ENCODE measurements at regions not wholly inside any gene's neighbourhood (a gene's known extent, or its start where the extent isn't known, plus 50 kb on each side); places are given as distances from the start of the nearest gene placed in this dataset.

DNA sequence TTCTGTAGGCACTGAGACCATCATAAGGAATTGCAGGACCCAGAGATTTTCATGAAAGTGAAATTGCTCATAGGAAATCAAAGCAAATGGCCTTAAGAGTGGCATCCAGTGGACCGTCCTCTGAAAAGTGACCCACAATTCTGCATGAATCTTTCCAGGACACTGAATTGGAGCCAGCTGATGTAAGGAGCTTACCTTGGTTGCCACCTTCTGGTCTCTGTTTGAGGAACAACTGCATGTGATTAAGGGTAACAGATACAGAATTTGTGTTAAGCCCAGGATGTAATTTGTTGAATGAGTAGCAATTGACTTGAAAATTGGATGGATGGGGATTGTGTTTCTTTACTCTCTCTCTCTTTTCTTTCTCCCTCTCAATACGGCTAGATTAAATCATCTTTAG, 49.9 kb upstream of the GAS1 start:
- 50% methylated on average over 2 of the region's 2 CpGs for WGBS
- H3K4me3 ChIP-seq = no peak overlapping the region
- H3K27ac ChIP-seq (replicated peaks in 1 of 4) = no peak overlapping the region
- H3K9me3 ChIP-seq = no peaks in the 10 kb centered on the region
- intact Hi-C loops (cut with DNase I) = loop anchor here (2.0 kb wide), 1 partner anchor 510 kb away; no protein-coding TSS in a partner anchor
- TF ChIP-seq POLR2A (IDR thresholded peaks at IDR 0.05; ENCODE audit: low read depth) (no peak), POLR2AphosphoS5 (IDR thresholded peaks at IDR 0.05) (no peak), CTCF (IDR thresholded peaks at IDR 0.05) (no peak), EP300 (IDR thresholded peaks at IDR 0.05) (no peak)
- no peak for DNase-seq (ENCODE audit: extremely low spot score)
- H3K27me3 ChIP-seq = no peaks in the 10 kb centered on the region
- H3K36me3 ChIP-seq = no peaks in the 10 kb centered on the region
- H3K4me1 ChIP-seq = no peaks in the 10 kb centered on the region

DNA sequence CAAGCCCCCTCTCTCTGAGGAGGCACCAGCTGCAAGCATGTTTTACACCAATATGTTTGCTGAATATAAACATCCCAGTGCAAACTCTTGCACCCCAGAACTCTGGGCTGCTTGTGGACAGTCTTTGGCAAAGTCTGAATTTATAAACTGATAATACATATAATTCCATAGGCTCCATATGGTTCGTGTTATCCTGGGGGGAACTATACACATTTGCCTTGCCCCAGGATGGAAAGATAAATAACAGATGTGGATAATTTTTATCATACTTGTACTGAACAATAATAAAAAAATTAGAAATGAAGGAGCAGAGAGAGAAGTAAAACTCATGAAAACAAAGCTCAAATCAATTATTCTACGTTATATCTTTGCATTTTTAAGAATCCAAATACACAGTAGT, 50.6 kb upstream of the GAS1 start:
- no peak for DNase-seq (ENCODE audit: extremely low spot score)
- H3K4me1 ChIP-seq = no peaks in the 10 kb centered on the region
- H3K36me3 ChIP-seq = no peaks in the 10 kb centered on the region
- H3K4me3 ChIP-seq = no peak overlapping the region
- no peaks in the 10 kb centered on the region for H3K27me3 ChIP-seq
- TF ChIP-seq CTCF (IDR thresholded peaks at IDR 0.05) (no peak), POLR2AphosphoS5 (IDR thresholded peaks at IDR 0.05) (no peak), EP300 (IDR thresholded peaks at IDR 0.05) (no peak), POLR2A (IDR thresholded peaks at IDR 0.05; ENCODE audit: low read depth) (no peak)
- H3K9me3 ChIP-seq = no peaks in the 10 kb centered on the region
- intact Hi-C loops (cut with DNase I) = loop anchor here (2.0 kb wide), 1 partner anchor 511 kb away; no protein-coding TSS in a partner anchor
- WGBS = 82% methylated on average over 2 of the region's 2 CpGs
- H3K27ac ChIP-seq (replicated peaks in 1 of 4) = no peak overlapping the region

- no peak for TF ChIP-seq EP300 (IDR thresholded peaks at IDR 0.05)
- no peak for TF ChIP-seq POLR2AphosphoS5 (IDR thresholded peaks at IDR 0.05)
- TF ChIP-seq POLR2A (IDR thresholded peaks at IDR 0.05; ENCODE audit: low read depth) = no peak
- TF ChIP-seq CTCF (IDR thresholded peaks at IDR 0.05) = no peak
- H3K4me3 ChIP-seq = no peak overlapping the region
- no peaks in the 10 kb centered on the region for H3K27me3 ChIP-seq
- DNase-seq (ENCODE audit: extremely low spot score) = no peak
- H3K4me1 ChIP-seq = peaks cover 0 to 6% (median 4%) of the 10 kb centered on the region in 4 donors
- no peaks in the 10 kb centered on the region for H3K36me3 ChIP-seq
- intact Hi-C loops (cut with DNase I) = no loop called here
- 96% methylated on average over 2 of the region's 2 CpGs for WGBS
- H3K9me3 ChIP-seq = no peaks in the 10 kb centered on the region
- no peak overlapping the region for H3K27ac ChIP-seq (replicated peaks in 1 of 4)
Measured at GRCh38 chr9:87002517-87002916, 55.2 kb upstream of the GAS1 start.

GRCh38 chr9:87004016-87004415, 56.7 kb upstream of the GAS1 start:
- no peak overlapping the region for H3K27ac ChIP-seq (replicated peaks in 1 of 4)
- TF ChIP-seq POLR2A (IDR thresholded peaks at IDR 0.05; ENCODE audit: low read depth) = no peak
- TF ChIP-seq CTCF (IDR thresholded peaks at IDR 0.05) = no peak
- TF ChIP-seq EP300 (IDR thresholded peaks at IDR 0.05) = no peak
- no peak for TF ChIP-seq POLR2AphosphoS5 (IDR thresholded peaks at IDR 0.05)
- no peaks in the 10 kb centered on the region for H3K36me3 ChIP-seq
- no peak for DNase-seq (ENCODE audit: extremely low spot score)
- no peak overlapping the region for H3K4me3 ChIP-seq
- no peaks in the 10 kb centered on the region for H3K9me3 ChIP-seq
- H3K4me1 ChIP-seq = peaks cover 0 to 21% (median 15%) of the 10 kb centered on the region in 4 donors
- no peaks in the 10 kb centered on the region for H3K27me3 ChIP-seq
- intact Hi-C loops (cut with DNase I) = no loop called here

DNA sequence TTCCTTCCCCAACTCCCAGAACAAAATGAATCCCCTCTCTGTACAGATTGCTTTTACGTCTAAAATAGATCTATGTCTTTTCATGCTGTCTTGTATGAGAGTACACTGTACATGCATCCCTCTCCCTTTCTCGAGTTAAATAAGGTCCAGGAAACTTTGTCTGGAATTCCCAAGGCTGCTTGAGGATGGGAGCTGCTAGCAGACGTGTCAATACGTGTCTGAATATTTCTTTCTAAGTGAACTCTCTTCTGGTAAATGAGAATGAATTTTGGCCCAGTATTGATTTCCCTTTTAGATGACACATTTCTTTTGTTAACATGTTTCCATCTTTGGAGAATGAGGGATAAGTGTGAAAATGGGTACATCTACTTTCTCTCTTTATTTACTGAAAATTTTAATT, 59.6 kb upstream of the GAS1 start:
- no peak for DNase-seq (ENCODE audit: extremely low spot score)
- Histone ChIP-seq H3K4me3 (no peak overlapping the region), H3K27ac (replicated peaks in 1 of 4) (no peak overlapping the region), H3K27me3 (no peaks in the 10 kb centered on the region), H3K36me3 (no peaks in the 10 kb centered on the region), H3K9me3 (no peaks in the 10 kb centered on the region), H3K4me1 (peaks cover 0 to 21% (median 15%) of the 10 kb centered on the region in 4 donors)
- intact Hi-C loops (cut with DNase I) = no loop called here
- 85% methylated on average over 4 of the region's 4 CpGs for WGBS
- TF ChIP-seq POLR2A (IDR thresholded peaks at IDR 0.05; ENCODE audit: low read depth) = no peak

All from esophagus muscularis mucosa (tissue), 4 donors.